ENCODE measurements at regions not wholly inside any gene's neighbourhood (a gene's known extent, or its start where the extent isn't known, plus 50 kb on each side); places are given as distances from the start of the nearest gene placed in this dataset.

GRCh38 chr11:13908535-13908934 is 54.0 kb upstream of the SPON1 start:
- Mint-ChIP-seq H3K9me3 (peaks cover 28% of the 10 kb centered on the region), H3K27ac (no peak overlapping the region; the same call in 1 of the 2 replicates), H3K36me3 (0 out of 2 replicates have a peak, but pooled peaks cover 2% of the 10 kb centered on the region), H3K4me1 (no peaks in the 10 kb centered on the region), H3K4me3 (no peak overlapping the region), H3K27me3 (ENCODE audit: low read depth) (no peaks in the 10 kb centered on the region)
- no peak for TF ChIP-seq CREB1 (CRISPR knock-in tag; IDR thresholded peaks at IDR 0.05)
- no peak for TF ChIP-seq ATF6 (CRISPR knock-in tag; IDR thresholded peaks at IDR 0.05)
- TF ChIP-seq ELF4 (CRISPR knock-in tag; IDR thresholded peaks at IDR 0.05; ENCODE audit: low read depth) = no peak
- no peak for TF ChIP-seq ESRRA (CRISPR knock-in tag; IDR thresholded peaks at IDR 0.05; ENCODE audit: borderline replicate concordance)
- TF ChIP-seq ZNF232 (CRISPR knock-in tag; IDR thresholded peaks at IDR 0.05) = no peak
- no peak for DNase-seq (ENCODE audit: low spot score)
- no peak for ATAC-seq
- CTCF ChIA-PET = interaction anchor here (1.1 kb wide), 1 partner anchor 240 kb away, joined by 3 read pairs; no protein-coding TSS in a partner anchor
- POLR2A ChIA-PET = no interaction called here
